Esophagus squamous epithelium (tissue), 4 donors: ENCODE measurements at regions not wholly inside any gene's neighbourhood (a gene's known extent, or its start where the extent isn't known, plus 50 kb on each side); places are given as distances from the start of the nearest gene placed in this dataset.

Source experiments
- CTCF ChIP-seq, 6 experiments: fragments of 450-650 bp in 4 of 6; fragments of 200-600 bp in 2 of 6; sonication (generic) in 2 of 6; IDR thresholded peaks; one replicate each; pipeline ENCODE4 v1.5.1; 2016 to 2019; ENCODE audit warnings: antibody characterized with exemption in 6 of 6, mild to moderate bottlenecking in 4 of 6, moderate library complexity in 4 of 6
- POLR2A ChIP-seq, 4 donors: fragments of 450-650 bp; IDR thresholded peaks; one replicate each; pipeline ENCODE4 v1.6.1; 2017; ENCODE audit warnings: antibody characterized with exemption in 4 of 4, mild to moderate bottlenecking in 4 of 4, moderate library complexity in 3 of 4

GRCh38 chr10:1939016-1939415, 201.7 kb upstream of the ADARB2 start:
- TF ChIP-seq CTCF (IDR thresholded peaks at IDR 0.05) (no peak), POLR2A (IDR thresholded peaks at IDR 0.05) (no peak)
